ENCODE measurements at regions not wholly inside any gene's neighbourhood (a gene's known extent, or its start where the extent isn't known, plus 50 kb on each side); places are given as distances from the start of the nearest gene placed in this dataset.
"Not testable (repeated sequence)": the region's sequence is repeated elsewhere in the genome, so short reads cannot be mapped to it uniquely, and the experiment has no call there.

DNA sequence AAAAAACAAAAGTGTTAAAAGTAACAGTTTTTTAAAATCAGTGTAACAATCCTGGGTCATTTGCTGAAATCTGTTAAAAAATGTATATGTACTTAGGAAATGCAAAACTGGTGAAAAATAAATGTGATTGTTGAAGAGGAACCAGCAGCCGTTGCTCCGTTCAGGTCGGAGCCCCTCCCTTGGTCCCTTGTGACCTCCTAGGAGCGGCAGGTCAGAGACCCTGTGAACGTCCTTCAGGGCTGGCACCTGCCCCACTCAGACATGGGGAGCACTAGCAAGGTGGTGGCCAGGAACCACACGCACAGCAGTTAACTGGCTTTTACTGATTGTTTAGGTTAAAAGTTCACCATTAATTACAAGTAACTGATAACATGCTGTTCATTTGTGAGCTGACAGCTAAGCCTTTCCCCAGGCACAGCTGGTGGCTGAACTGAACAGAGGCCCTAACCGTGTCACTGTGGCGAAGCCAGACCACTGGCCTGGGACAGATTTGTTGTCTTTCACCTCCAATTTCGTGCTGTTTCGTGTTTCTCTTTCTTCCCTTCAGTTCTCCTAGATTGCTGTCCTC lies 159.2 kb upstream of the ALKAL2 start:
- DNase-seq: no peak

DNA sequence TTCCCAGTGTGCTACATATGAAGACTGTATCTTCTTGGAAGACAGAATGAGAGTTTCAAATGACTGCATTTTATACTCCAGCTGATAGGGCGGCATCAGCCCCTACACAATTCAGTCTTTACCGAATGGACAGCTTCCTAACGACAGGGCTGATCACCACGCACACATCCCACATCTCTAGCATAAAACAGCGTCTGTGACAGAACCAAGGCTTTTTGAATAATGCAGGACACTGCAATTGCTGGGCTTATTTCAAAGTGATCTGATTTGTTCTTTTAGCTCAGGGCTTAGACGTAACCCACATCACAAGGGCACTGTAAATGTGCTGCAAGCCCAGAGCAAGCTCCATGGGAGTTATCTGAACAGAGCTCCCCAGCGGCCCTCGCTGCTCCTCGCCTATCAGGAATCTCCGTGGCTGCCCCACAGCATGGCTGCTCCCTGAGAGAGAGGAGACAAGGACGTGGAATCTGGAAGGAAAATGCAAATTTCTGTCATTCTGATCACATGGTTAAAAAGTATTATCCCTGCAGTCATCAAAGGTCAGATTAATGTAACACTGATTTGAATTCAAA lies 158.5 kb upstream of the ALKAL2 start:
- DNase-seq: no peak

DNA sequence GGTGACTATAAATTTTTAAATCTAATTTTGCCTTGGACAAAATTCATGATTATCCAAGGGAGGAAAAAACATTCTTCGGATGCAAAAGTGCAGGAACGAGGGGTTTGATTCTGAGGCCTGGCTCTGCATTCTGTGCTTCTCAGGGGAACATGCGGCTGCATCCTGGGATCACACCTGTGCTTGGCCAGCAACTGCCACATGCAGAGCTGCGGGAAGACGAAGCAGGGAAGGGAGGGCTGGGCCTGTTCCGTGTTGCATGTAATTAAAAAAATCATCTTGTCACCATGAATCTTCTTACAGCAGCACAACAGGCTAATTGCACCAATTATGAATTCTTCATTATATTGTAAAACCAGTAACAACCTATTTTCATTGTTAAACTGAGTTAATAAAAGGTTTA lies 158.0 kb upstream of the ALKAL2 start:
- no peak for DNase-seq

DNA sequence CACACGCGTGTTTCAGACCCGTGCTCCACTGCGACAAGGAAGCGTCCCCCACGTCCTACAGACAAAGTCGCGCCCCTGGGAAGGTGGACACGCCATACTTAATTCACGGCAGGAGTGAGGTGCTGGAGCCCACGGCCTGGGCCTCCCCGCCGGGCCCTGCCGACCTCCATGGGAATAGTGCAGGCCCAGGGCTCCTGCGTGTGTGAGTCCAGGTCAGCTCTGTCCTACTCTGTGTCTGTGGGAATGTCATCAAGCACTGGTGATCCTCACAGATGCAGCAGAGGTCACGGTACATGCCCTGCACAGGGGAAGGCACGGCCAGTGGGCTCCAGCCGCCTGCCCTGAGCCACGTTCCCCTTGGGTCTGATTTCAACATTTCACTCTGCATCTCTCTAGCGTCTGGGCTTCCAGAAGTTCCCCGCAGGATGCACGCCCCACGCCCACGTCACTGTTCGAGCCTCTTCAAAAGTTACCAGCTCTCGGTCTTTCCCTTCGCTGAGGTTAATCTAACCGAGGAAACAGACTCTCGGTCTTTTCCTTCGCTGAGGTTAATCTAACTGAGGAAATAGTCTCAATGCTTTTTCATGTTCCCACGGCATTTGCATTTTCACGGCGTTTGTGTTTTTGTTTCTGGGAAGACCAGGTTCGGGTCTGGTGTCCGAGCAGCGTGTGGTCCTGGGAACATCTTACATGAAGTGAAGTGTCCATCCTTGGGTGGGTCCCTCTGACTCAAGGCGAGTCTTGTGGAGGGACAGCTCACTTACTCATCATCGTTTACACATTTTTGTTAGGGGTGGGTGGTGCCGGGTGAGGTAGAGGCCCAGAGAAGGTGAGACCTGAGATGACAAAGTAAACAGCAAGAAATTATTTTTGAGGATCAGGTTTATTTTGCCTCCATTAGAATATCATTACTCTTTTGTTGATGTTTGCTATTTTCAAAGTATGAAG lies 157.3 kb upstream of the ALKAL2 start:
- DNase-seq: no peak

DNA sequence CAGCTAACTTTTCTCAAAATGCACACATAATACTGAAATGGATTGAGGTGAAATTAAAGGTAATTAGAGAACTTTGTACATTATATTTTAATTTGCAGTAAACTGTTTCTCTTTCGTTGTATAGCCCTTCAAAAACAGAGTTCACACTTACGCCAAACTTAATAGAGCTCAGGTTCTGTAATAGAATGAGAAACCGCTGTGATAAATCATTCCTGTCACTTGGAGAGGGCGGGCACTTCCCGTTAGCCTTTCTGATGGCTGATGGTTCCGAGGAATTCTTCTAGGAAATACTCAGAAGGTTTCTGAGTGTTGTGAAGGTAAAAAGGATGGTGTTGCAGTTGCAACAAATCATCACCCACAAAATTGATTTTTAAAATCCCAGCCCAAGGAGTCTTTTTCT lies 155.8 kb upstream of the ALKAL2 start:
- DNase-seq: no peak

DNA sequence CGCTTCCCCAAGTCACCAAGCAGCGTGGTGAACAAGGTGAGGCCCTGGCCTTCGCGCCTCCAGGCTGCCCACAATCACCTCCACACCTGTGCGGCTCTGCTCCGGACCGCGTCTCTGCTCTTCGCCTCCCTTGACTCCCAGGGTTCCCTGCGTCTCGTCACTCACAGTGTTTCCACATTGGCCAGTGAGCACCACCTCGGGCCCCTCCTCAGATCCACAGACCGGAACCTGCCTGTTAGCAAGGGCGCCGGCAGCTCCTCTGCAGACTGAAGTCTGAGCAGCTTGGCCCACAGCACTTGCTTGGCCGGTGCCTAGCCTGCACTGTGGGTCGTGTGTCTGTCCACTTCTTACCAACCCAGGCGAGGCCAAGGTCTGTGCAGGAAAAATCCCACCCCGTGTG lies 155.3 kb upstream of the ALKAL2 start:
- no peak for DNase-seq

DNA sequence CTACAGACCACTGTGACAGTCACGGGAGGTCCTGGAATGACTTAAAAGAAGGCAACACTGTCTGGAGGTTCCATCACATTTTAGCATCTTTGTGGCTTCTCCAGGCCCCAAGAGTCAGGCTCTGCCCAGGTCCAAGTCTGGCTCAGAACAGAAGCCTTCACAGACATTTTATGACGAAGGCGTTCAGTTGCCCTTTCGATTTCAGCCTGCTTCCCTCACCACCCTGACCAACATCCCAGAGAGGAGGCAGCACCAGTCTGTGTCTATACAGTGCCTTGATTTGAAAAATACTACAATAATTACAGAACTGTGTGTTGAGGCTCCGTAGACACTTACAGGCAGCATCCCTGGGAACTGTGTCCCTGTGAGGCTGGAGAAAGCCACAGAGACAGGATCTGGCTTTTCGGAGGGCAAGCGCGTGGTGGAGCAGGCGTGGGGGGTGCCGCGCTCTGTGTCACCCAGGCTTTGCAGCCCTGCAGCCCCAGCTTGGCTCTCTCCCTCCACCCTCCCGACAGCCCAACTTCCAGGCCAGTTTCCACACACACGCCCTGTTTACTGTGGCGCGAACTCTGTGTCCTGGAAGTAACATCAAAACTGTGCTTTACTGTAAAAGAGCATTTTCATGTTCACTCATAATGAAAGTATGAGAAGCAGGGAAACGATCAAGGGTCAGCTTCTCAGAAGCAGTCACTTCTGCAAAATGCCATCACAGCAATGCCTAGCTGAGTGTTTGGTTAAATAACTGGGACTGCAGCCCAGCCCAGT lies 153.5 kb upstream of the ALKAL2 start:
- no peak for DNase-seq

DNA sequence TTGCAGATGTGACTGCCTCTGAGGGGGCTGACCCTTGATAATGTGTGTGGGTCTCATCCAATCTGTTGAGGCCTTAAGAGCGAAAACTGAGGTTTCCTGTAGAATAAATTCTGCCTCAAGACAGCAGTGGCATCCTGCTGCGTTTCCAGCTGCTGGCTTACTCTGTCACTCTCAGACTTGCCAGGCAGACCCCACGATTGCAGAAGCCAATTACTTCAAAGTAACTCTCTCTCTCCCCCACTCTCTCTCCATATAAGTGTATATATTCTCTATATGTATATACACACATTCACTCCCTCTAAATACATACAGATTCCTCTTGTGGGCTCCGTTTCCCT lies 152.5 kb upstream of the ALKAL2 start:
- no peak for DNase-seq

DNA sequence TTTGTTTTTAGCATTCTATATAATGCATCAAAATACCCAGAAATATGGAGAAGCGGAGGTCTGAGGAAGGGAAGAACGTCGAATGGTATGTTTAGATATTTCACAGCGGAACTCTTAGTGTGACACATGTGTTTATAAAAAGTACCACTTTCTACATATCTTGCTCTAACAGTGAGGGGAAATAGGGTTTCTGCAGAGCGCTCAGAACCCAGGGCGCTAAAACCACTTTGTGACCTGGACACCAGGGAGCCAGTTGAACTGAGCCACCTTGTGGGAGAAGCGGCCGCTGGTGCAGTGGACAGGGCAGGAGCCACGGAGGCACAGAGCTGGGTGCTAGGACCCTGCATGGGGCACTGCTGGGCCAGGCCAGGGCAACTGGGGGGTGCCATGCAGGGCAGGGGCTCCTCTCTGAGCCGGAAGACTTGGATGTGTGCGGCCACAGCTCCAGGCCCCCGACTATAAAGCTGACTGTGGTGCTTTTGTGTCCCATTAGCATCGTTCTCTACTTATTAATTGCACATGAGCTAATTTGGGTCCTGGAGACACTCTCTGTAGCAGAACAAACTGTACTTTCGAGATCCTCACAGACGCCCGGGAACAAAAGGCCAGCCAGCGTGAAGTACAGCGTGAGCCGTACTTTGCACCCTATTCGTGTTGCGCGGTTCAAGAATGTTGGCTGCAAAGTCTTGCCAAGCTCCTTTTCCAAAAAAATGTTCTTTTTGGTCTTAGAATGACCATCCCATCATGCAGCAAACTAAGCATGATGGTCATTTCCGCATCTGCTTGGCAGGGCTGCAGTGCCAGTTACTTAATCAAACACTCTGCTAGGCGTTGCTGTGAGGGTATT lies 151.9 kb upstream of the ALKAL2 start:
- DNase-seq: no peak

DNA sequence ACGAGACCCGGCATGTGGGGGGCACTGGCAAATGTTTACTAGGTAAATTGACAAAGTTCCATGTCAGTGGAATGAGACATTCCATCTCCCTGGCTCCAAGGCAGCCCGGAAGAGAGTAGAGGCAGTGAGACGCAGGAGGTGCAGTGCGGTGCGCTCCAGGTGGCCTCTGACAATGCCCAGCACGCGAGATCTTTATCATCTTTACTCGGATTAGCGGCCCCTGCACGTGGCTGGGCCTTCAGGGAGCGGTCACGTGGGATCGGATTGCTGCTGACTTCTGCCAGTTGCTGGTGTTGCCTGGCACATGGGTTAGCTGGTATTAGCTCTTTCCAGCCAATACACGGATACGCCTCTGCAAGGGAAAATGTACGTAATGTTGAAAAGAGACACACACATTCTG lies 151.2 kb upstream of the ALKAL2 start:
- DNase-seq: no peak

DNA sequence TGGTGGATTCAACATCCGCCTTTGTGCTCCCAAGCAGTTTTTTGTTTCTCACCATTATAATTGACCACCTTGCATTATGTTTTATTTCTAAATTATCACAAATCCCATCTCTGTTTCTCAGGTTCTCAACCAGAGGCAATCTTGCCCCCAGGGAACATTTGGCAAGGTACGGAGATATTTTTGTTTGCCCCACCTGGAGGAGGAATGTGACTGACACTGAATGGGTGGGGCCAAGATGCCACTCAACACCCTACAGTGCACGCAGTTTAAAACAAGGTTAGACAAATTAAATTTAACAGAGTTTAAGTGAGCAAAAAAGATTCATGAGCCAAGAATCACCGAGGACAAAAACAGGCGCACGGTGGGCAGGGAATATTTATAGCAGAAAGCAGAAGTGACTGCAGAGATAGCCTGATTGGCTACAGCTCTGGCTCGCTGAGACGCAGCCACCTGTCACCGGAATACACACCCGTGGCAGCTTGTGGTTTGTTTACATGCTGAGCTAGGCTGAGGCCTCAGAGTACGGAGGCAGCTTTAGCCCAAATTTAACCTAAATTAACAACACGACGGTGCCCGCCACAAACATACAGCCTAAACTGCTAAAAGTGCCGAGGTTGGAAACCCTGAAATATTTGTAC lies 150.0 kb upstream of the ALKAL2 start:
- no peak for DNase-seq

DNA sequence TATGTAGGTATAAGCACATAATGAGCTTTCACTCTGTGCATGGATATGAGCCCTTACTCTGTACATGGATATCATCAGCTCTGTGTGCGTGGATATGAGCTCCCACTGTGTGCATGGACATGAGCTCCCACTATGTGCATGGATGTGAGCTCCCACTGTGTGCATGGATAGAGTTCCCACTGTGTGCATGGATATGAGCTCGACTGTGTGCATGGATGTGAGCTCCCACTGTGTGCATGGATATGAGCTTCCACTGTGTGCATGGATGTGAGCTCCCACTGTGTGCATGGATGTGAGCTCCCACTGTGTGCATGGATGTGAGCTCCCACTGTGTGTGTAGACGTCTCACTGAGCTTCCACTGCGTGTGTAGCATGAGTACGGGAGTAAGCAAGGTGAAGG lies 149.3 kb upstream of the ALKAL2 start:
- DNase-seq: no peak

DNA sequence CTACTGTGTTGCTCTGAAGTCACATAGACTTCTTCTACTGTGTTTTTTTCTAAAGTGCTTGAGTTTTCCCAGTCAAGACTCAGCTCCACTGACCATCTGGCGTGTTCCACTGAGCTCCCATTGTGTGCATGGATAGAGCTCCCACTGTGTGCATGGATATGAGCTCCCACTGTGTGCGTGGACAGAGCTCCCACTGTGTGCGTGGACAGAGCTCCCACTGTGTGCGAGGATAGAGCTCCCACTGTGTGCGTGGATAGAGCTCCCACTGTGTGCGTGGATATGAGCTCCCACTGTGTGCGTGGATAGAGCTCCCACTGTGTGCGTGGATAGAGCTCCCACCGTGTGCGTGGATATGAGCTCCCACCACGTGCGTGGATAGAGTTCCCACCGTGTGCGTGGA lies 148.3 kb upstream of the ALKAL2 start:
- no peak for DNase-seq

DNA sequence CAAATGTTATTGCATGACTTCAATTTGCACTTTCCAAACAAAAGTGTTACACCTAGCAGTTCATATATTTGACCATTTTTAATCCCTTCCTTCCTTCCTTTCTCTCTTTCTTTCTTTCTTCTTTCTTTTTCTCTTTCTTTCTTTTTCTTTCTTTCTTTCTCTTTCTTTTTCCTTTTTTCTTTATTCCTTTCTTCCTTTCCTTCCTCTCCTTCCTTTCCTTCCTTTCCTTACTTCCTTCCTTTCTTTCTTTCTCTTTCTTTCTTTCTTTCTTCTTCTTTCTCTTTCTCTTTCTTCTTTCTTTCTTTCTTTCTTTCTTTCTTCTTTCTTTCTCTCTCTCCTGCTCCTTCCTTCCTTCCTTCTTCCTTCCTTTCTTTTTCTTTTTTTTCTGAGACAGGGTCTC lies 146.7 kb upstream of the ALKAL2 start:
- DNase-seq: no peak

DNA sequence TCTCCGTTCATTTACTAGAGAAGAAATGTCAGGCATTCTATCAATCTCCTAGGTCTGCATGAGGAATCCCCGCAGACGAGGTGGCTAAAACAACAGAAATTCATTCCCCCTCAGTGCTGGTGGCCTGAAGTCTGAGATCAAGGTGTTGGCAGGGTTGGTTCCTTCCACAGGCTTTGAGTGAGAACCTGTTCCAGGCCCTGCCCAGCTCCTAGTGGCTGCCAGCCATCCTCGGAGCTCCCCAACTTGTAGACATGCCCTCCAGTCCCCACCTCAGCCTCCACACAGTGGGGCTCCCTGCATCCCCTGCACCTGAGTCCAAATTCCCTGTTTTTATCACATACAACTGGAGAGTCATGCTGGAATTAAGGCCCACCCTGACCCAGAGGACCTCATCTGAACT lies 145.3 kb upstream of the ALKAL2 start:
- DNase-seq: no peak

DNA sequence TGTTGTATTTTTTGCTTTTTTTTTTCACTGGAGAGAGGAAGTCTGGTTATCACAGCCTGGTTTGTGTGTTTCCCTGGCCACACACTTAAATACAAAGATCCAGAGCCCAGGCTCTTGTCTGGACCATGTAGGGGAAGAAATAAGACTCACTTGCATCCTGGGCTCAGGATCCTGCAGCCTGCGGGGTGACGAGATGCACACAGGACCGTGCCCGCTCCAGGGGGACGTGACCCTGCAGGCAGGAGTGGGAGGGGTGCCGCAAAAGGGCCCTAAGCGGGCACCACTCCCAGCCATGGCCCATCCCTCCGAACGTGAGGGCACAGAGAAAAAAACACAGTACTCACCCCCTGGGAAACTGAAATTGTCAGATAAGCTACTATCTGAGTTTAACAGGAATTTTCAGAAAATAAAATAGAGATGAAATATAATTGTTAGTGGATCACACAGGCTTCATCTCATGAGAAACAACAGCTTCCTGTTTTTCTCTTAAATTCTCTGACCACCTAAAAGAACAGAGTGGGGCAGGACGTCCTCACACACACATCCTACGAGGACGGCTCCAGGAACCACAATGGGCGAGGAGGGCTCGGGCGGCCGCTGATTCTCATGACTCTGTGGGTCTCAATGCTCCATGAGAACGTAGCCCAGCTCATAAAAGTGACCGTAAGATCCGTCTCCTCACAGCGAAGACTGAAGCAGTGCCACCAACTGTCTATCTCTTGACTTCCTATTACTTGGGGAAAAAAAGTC lies 142.6 kb upstream of the ALKAL2 start:
- no peak for DNase-seq

DNA sequence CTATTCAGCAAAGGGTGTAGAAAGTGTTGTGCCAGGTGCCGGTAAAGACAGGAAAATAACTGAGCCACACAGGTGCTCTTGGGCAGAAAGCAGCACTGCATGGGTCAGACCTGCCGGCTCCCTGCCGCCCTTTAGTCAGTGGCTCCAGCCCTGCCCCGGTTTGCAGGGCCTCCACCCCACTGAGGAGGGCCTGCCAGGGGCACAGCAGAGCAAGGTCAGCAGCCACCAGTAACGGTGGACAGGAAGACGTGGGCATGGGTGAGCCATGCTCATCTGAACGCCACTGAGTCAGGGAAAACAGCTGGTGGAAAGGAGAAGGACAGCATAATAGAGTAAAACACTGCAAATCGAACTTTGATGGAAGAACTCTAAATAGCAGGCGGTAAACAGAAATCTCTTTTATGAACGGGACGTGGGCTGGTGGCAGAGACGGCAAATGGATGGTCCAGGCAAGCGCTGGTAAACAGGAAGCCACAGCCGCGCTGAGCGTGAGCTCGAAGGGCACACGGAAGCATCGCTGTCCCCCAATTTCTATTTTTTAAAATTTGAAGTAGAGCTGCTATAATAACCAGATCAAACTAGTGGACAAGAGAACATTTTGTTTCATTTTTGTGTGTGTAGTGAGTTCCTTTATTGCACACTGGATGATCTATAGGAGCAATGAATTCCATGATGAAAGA lies 141.8 kb upstream of the ALKAL2 start:
- DNase-seq: no peak

DNA sequence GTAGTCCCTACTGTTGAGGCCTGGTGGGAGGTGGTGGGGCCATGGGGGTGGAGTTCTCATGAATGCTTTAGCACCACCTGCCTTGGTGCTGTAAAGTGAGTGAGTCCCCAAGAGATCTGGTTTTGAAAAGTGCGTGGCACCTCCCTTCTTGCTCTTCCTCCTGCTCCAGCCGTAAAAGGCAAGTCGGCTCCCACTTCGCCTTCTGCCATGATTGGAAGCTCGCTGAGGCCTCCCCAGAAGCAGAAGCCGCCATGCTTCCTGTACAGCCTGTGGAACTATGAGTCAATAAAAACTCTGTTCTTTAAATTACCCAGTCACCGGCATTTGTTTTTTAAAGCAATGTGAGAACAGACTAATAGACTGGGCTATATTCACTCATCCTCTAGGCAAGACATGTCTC lies 141.3 kb upstream of the ALKAL2 start:
- no peak for DNase-seq

DNA sequence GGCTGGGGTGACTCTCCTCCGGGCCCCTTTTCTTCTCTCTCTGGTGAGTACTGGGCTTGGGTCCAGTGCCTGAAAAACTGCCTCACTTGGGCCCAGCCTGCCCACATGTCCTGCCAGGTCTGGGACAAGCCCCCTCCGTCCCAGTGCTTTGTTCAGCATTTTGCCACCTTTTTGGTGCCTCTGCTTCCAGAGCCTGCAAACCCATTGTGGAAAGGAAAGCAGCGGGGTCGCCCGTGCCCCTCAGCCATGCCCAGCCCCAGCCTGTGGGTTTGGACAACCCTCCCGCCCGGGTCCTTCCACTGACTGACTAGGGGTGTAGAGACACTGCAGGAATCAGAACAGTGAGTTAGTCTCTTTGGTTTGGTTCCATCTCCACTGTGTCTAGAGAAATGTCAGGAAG lies 140.7 kb upstream of the ALKAL2 start:
- DNase-seq: no peak

DNA sequence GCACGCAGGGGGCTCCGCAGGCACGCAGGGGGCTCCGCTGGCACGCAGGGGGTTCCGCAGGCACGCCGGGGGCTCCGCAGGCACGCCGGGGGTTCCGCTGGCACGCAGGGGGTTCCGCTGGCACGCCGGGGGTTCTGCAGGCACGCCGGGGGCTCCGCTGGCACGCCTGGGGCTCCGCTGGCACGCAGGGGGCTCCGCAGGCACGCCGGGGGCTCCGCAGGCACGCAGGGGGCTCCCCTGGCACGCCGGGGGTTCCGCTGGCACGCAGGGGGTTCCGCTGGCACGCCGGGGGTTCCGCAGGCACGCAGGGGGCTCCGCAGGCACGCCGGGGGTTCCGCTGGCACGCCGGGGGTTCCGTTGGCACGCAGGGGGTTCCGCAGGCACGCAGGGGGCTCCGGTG lies 138.8 kb upstream of the ALKAL2 start:
- DNase-seq: not testable (repeated sequence)

Measured in occipital lobe (tissue), 1 donor.